GM12878 (cell line): ENCODE measurements at regions not wholly inside any gene's neighbourhood (a gene's known extent, or its start where the extent isn't known, plus 50 kb on each side); places are given as distances from the start of the nearest gene placed in this dataset.

Experiments used
- ATAC-seq: fragments of 200-7000 bp; cut with Tn5 transposase; 3 replicates; pipeline ENCODE4 v1.9.1; 2020; ENCODE audit warnings: mild to moderate bottlenecking, moderate library complexity
- BruUV-seq: library from RNA; stranded (reverse); fragments of 400-500 nt; replicated peaks from 2 replicates; lab custom pipeline; 2021; lab: Mats Ljungman, UMichigan
- CTCF ChIA-PET: fragments of 300-600 bp; sonication (Branson Sonifier 250); formaldehyde crosslinking; extraction: SDS; loops from one replicate; lab custom pipeline; 2021; ENCODE audit warnings: inconsistent platforms; lab: Yijun Ruan, JAX
- POLR2A ChIA-PET: fragments of 350-600 bp; formaldehyde crosslinking; extraction: SDS; loops from one replicate; lab custom pipeline; 2021; ENCODE audit warnings: inconsistent platforms; lab: Charles Lee
- RAD21 ChIA-PET: fragments of 300-600 bp; sonication (Branson Sonifier 250); formaldehyde crosslinking; loops from one replicate; lab custom pipeline; 2023; ENCODE audit warnings: antibody characterized with exemption; ENCODE audit not compliant: unreplicated experiment; lab: Charles Lee
- SMC1A ChIA-PET: fragments of 300-600 bp; sonication (Branson Sonifier 250); formaldehyde crosslinking; loops from one replicate; lab custom pipeline; 2023; ENCODE audit not compliant: unreplicated experiment, uncharacterized antibody; lab: Charles Lee
- DNase-seq: peaks from one replicate; pipeline ENCODE4 v3.0.0-alpha.2; 2011; ENCODE audit warnings: low read depth, low spot score
- FAIRE-seq: peaks from 3 replicates; lab custom pipeline; 2011; peaks lifted over from hg19 to GRCh38; lab: Jason Lieb, UNC
- H2AFZ ChIP-seq: 2 replicates; pipeline ENCODE4 v1.6.0; 2011; ENCODE audit warnings: low read depth, low read length, control low read depth; ENCODE audit not compliant: control insufficient read depth
- H3K27ac ChIP-seq: 2 replicates; pipeline ENCODE4 v1.5.1; 2011; ENCODE audit warnings: control low read depth; ENCODE audit not compliant: control insufficient read depth, insufficient read depth
- H3K27me3 ChIP-seq, 2 experiments: replicated peaks in 1 of 2; 2 replicates each; pipeline versions ENCODE4 v1.6.0 to v1.6.1; 2011; ENCODE audit warnings: low read length in 1 of 2; ENCODE audit not compliant: control insufficient read depth in 2 of 2, insufficient read depth in 2 of 2
- H3K36me3 ChIP-seq, 2 experiments: 2 replicates each; pipeline ENCODE4 v1.5.1; 2011; ENCODE audit warnings: low read length in 1 of 2; ENCODE audit not compliant: control insufficient read depth in 2 of 2, insufficient read depth in 2 of 2
- H3K4me1 ChIP-seq: 2 replicates; pipeline ENCODE4 v1.6.1; 2011; ENCODE audit warnings: mild to moderate bottlenecking, low read length, moderate library complexity, mixed read lengths; ENCODE audit not compliant: control insufficient read depth, insufficient read depth
- H3K4me2 ChIP-seq: 2 replicates; pipeline ENCODE4 v1.6.0; 2011; ENCODE audit warnings: control low read depth; ENCODE audit not compliant: control insufficient read depth, insufficient read depth
- H3K4me3 ChIP-seq: fragments of 200-600 bp; sonication (generic); 2 replicates; pipeline ENCODE4 v1.5.1; 2016
- H3K79me2 ChIP-seq: 2 replicates; pipeline ENCODE4 v1.6.0; 2011; ENCODE audit warnings: low read length; ENCODE audit not compliant: control insufficient read depth, insufficient read depth
- H3K9ac ChIP-seq: 2 replicates; pipeline ENCODE4 v1.8.0; 2011; ENCODE audit warnings: low read length, control low read depth, mixed read lengths; ENCODE audit not compliant: control insufficient read depth, insufficient read depth
- H3K9me3 ChIP-seq: replicated peaks from 3 replicates; pipeline ENCODE4 v1.5.1; 2011; ENCODE audit warnings: mild to moderate bottlenecking, low read length; ENCODE audit not compliant: control insufficient read depth, insufficient read depth
- H4K20me1 ChIP-seq: 2 replicates; pipeline ENCODE4 v1.6.0; 2011; ENCODE audit not compliant: control insufficient read depth, insufficient read depth
- CREM ChIP-seq: IDR thresholded peaks from 2 replicates; pipeline ENCODE4 v1.6.1; 2014; ENCODE audit warnings: antibody characterized with exemption, low read depth
- ESRRA ChIP-seq: IDR thresholded peaks from 2 replicates; pipeline ENCODE4 v1.6.1; 2012; ENCODE audit warnings: mild to moderate bottlenecking, low read length, improper control_type of control experiment
- GABPA ChIP-seq: IDR thresholded peaks from 2 replicates; pipeline ENCODE4 v1.6.1; 2014; ENCODE audit warnings: antibody characterized with exemption, low read depth, mild to moderate bottlenecking, inconsistent platforms
- HCFC1 ChIP-seq: fragments of 150-350 bp; IDR thresholded peaks from 2 replicates; pipeline ENCODE4 v1.6.1; 2014; ENCODE audit warnings: low read length
- HDAC2 ChIP-seq: fragments of 200-600 bp; sonication (generic); IDR thresholded peaks from 2 replicates; pipeline ENCODE4 v1.6.1; 2017
- JUNB ChIP-seq: IDR thresholded peaks from 2 replicates; pipeline ENCODE4 v1.6.1; 2016; ENCODE audit warnings: antibody characterized with exemption, mild to moderate bottlenecking
- MYC ChIP-seq: IDR thresholded peaks from 2 replicates; pipeline ENCODE4 v1.6.1; 2011; ENCODE audit warnings: mild to moderate bottlenecking, low read length, moderate library complexity, inconsistent platforms; ENCODE audit not compliant: insufficient read depth, insufficient replicate concordance, insufficient read length, severe bottlenecking
- POLR2AphosphoS5 ChIP-seq: IDR thresholded peaks from 2 replicates; pipeline ENCODE4 v1.6.1; 2011; ENCODE audit warnings: mild to moderate bottlenecking, low read length, inconsistent platforms
- SIN3A ChIP-seq: IDR thresholded peaks from 2 replicates; pipeline ENCODE4 v1.6.1; 2012; ENCODE audit warnings: low read depth, low read length, improper control_type of control experiment
- SPI1 ChIP-seq: IDR thresholded peaks from 2 replicates; pipeline ENCODE4 v1.6.1; 2011; ENCODE audit warnings: low read depth, mild to moderate bottlenecking, low read length, moderate library complexity, borderline replicate concordance; ENCODE audit not compliant: insufficient read depth
- TCF12 ChIP-seq: IDR thresholded peaks from 2 replicates; pipeline ENCODE4 v1.6.1; 2011; ENCODE audit warnings: low read depth, mild to moderate bottlenecking, low read length
- TCF7 ChIP-seq: IDR thresholded peaks from 2 replicates; pipeline ENCODE4 v1.6.1; 2014; ENCODE audit warnings: antibody characterized with exemption, borderline replicate concordance
- ZNF274 ChIP-seq: IDR thresholded peaks from one replicate; pipeline ENCODE4 v1.8.0; 2011; ENCODE audit not compliant: insufficient read length, insufficient read depth
- ZSCAN29 ChIP-seq: fragments of 450-650 bp; IDR thresholded peaks from 2 replicates; pipeline ENCODE4 v1.6.1; 2017; ENCODE audit warnings: mild to moderate bottlenecking, moderate library complexity
- ZZZ3 ChIP-seq: IDR thresholded peaks from 2 replicates; pipeline ENCODE4 v1.6.1; 2011; ENCODE audit warnings: low read depth; ENCODE audit not compliant: control insufficient read depth, insufficient read length
- WGBS: methylation state at CpG from one replicate; pipeline ENCODE4 v1.1.6; 2016; ENCODE audit warnings: low lambda C conversion rate; ENCODE audit not compliant: insufficient replicate concordance, insufficient coverage; ENCODE audit errors: missing lambda C conversion rate; 5-methylcytosine and 5-hydroxymethylcytosine counted together
- in situ Hi-C: fragments of 300-500 bp; cut with MboI; formaldehyde crosslinking; loops from 9 replicates; pipeline ENCODE4 v1.14.3; 2018; ENCODE audit warnings: mixed read lengths
- intact Hi-C: fragments of 100-400 bp; cut with micrococcal nuclease; formaldehyde crosslinking; loops from one replicate; pipeline ENCODE4 v1.14.2; 2022; ENCODE audit not compliant: unreplicated experiment
- TF ChIP-seq, protein P1 (sequence below): IDR thresholded peaks from 2 replicates; pipeline ENCODE4 v1.6.1; 2011; ENCODE audit warnings: low read depth, low read length, improper control_type of control experiment, borderline replicate concordance
- TF ChIP-seq, protein P2 (sequence below): fragments of 450-650 bp; IDR thresholded peaks from 2 replicates; pipeline ENCODE4 v1.6.1; 2017; ENCODE audit warnings: mild to moderate bottlenecking, low read depth, inconsistent platforms; ENCODE audit not compliant: poor library complexity, severe bottlenecking

GRCh38 chr18:34023471-34023870, 201.2 kb downstream of the NOL4 start:
- no peak for DNase-seq
- RAD21 ChIA-PET = no interaction called here

DNA sequence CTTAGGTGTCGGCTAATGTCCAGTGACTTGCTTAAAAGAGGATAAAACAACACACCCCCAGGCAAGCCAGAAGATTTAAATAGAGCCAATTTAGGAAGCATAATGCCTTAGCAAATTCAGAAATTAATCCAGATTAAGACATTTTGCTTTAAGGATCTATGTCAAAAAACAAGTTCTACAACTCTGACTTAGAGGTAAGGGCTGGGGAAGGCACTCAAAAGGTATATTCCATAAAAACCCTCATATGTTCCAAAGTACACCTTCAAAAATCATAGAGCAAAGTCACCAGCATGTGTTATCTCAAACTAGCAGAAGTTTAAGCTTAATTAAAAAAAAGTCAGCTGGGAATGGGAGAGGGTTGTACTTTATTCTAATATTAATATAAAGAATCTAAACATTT, 206.4 kb downstream of the NOL4 start:
- H3K36me3 ChIP-seq = no peaks in the 10 kb centered on the region
- no TSS peak for BruUV-seq
- ChIA-PET POLR2A (no interaction called here), CTCF (no interaction called here), RAD21 (no interaction called here), SMC1A (no interaction called here)
- H3K79me2 ChIP-seq = no peaks in the 10 kb centered on the region
- no peaks in the 10 kb centered on the region for H4K20me1 ChIP-seq
- H3K9me3 ChIP-seq = no peaks in the 10 kb centered on the region
- in situ Hi-C loops (no loop called here), intact Hi-C loops (no loop called here)
- H2AFZ ChIP-seq = no peak overlapping the region
- ATAC-seq = no peak
- no peak overlapping the region for H3K9ac ChIP-seq
- H3K27ac ChIP-seq = no peak overlapping the region
- no peak overlapping the region for H3K4me2 ChIP-seq
- 5% methylated on average over 1 of the region's 1 CpG for WGBS
- DNase-seq = no peak
- H3K4me1 ChIP-seq = no peaks in the 10 kb centered on the region
- FAIRE-seq = no peak
- no peaks in the 10 kb centered on the region for H3K27me3 ChIP-seq
- H3K4me3 ChIP-seq = no peak overlapping the region
- TF ChIP-seq ZNF274 (no peak), JUNB (no peak), HDAC2 (no peak), ZSCAN29 (no peak), ZZZ3 (no peak), SIN3A (no peak), GABPA (no peak), HCFC1 (no peak), MYC (no peak), CREM (no peak), SPI1 (no peak), TCF12 (no peak)
- TF ChIP-seq, protein P1, sequence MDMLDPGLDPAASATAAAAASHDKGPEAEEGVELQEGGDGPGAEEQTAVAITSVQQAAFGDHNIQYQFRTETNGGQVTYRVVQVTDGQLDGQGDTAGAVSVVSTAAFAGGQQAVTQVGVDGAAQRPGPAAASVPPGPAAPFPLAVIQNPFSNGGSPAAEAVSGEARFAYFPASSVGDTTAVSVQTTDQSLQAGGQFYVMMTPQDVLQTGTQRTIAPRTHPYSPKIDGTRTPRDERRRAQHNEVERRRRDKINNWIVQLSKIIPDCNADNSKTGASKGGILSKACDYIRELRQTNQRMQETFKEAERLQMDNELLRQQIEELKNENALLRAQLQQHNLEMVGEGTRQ = no peak

More at GRCh38 chr18:34023471-34023870, 201.2 kb downstream of the NOL4 start:
- ATAC-seq = no peak
- WGBS = 19% methylated on average over 4 of the region's 4 CpGs
- Histone ChIP-seq H3K27me3 (no peaks in the 10 kb centered on the region), H3K4me1 (no peaks in the 10 kb centered on the region), H3K79me2 (no peaks in the 10 kb centered on the region), H3K4me2 (no peak overlapping the region), H3K9me3 (no peaks in the 10 kb centered on the region), H4K20me1 (no peaks in the 10 kb centered on the region), H3K36me3 (no peaks in the 10 kb centered on the region), H3K9ac (no peak overlapping the region), H2AFZ (no peak overlapping the region), H3K27ac (no peak overlapping the region), H3K4me3 (no peak overlapping the region)
- intact Hi-C loops = no loop called here
- FAIRE-seq = no peak
- no TSS peak for BruUV-seq
- ChIA-PET SMC1A (no interaction called here), POLR2A (no interaction called here), CTCF (no interaction called here)
- in situ Hi-C loops = no loop called here
- no peak for TF ChIP-seq POLR2AphosphoS5
- no peak for TF ChIP-seq TCF12
- no peak for TF ChIP-seq JUNB
- no peak for TF ChIP-seq TCF7
- no peak for TF ChIP-seq ESRRA
- TF ChIP-seq, protein P2, sequence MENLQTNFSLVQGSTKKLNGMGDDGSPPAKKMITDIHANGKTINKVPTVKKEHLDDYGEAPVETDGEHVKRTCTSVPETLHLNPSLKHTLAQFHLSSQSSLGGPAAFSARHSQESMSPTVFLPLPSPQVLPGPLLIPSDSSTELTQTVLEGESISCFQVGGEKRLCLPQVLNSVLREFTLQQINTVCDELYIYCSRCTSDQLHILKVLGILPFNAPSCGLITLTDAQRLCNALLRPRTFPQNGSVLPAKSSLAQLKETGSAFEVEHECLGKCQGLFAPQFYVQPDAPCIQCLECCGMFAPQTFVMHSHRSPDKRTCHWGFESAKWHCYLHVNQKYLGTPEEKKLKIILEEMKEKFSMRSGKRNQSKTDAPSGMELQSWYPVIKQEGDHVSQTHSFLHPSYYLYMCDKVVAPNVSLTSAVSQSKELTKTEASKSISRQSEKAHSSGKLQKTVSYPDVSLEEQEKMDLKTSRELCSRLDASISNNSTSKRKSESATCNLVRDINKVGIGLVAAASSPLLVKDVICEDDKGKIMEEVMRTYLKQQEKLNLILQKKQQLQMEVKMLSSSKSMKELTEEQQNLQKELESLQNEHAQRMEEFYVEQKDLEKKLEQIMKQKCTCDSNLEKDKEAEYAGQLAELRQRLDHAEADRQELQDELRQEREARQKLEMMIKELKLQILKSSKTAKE = no peak
